ENCODE measurements at regions not wholly inside any gene's neighbourhood (a gene's known extent, or its start where the extent isn't known, plus 50 kb on each side); places are given as distances from the start of the nearest gene placed in this dataset.
"Not testable (repeated sequence)": the region's sequence is repeated elsewhere in the genome, so short reads cannot be mapped to it uniquely, and the experiment has no call there.

- TF ChIP-seq NANOG (IDR thresholded peaks at IDR 0.05; ENCODE audit: insufficient read depth, low read depth, low read length, poor library complexity, severe bottlenecking) (no peak), MAFK (IDR thresholded peaks at IDR 0.05; ENCODE audit: low read depth, low read length) (no peak), ASH2L (IDR thresholded peaks at IDR 0.05; ENCODE audit: low read length) (no peak), PHF8 (conservative IDR thresholded peaks at IDR 0.05; ENCODE audit: low read depth, low read length) (no peak), RFX5 (IDR thresholded peaks at IDR 0.05; ENCODE audit: borderline replicate concordance, low read depth, low read length) (no peak)
Measured at GRCh38 chr9:78698371-78698770, 401.4 kb downstream of the PSAT1 start (continued).

GRCh38 chr9:78699217-78699616, 402.3 kb downstream of the PSAT1 start:
- CTCF ChIA-PET (ENCODE audit: partially characterized antibody), result interaction anchor here (0.9 to 2.0 kb wide), 2 partner anchors 13 to 95 kb away, joined by 3 to 6 read pairs; no protein-coding TSS in a partner anchor

More at GRCh38 chr9:78699217-78699616, 402.3 kb downstream of the PSAT1 start:
- H2BK5ac ChIP-seq (ENCODE audit: low read depth, low read length); FAIRE-seq; H2BK15ac ChIP-seq (ENCODE audit: low read length); H2BK20ac ChIP-seq (ENCODE audit: low read length); H2AFZ ChIP-seq (ENCODE audit: low read length); H3K18ac ChIP-seq (ENCODE audit: extremely low read depth, low read length); H3K23ac ChIP-seq (ENCODE audit: insufficient read length); H3K56ac ChIP-seq (replicated peaks; ENCODE audit: insufficient read length, low read depth, low read length); H3K79me2 ChIP-seq (ENCODE audit: control insufficient read depth in 1 of 2, insufficient read depth in 2 of 2, low read length in 2 of 2); H3K79me1 ChIP-seq (ENCODE audit: low read depth, low read length); H3K23me2 ChIP-seq (ENCODE audit: low read depth, low read length); H4K8ac ChIP-seq (ENCODE audit: extremely low read depth, insufficient read depth, low read length); H3K4me3 ChIP-seq (ENCODE audit: extremely low read depth in 1 of 4, insufficient read depth in 2 of 4, low read depth in 3 of 4, low read length in 4 of 4); H3K27ac ChIP-seq (ENCODE audit: low read depth, low read length); H3K4me1 ChIP-seq (replicated peaks in 1 of 4; ENCODE audit: control insufficient read depth in 3 of 4, insufficient read depth in 4 of 4, low read length in 3 of 4); H2BK120ac ChIP-seq (replicated peaks; ENCODE audit: low read depth, low read length); H3K14ac ChIP-seq (ENCODE audit: insufficient read length); H3K4me2 ChIP-seq (ENCODE audit: insufficient read depth in 1 of 2, low read depth in 2 of 2, low read length in 2 of 2); POLR2A ChIA-PET (ENCODE audit: partially characterized antibody); H3K9me3 ChIP-seq (ENCODE audit: insufficient read depth in 2 of 2, low read depth in 1 of 2, low read length in 1 of 2); H3K4ac ChIP-seq (replicated peaks; ENCODE audit: insufficient read length, low read depth, low read length); H4K20me1 ChIP-seq (replicated peaks in 1 of 2; ENCODE audit: control insufficient read depth in 1 of 2, insufficient read depth in 2 of 2, low read length in 2 of 2); H2AK5ac ChIP-seq (ENCODE audit: low read depth, low read length); DNase-seq (ENCODE audit: low read depth in 1 of 2, low spot score in 2 of 2); H3K9ac ChIP-seq (replicated peaks in 1 of 4; ENCODE audit: extremely low read depth in 1 of 4, low read depth in 3 of 4, low read length in 3 of 4); H4K91ac ChIP-seq (replicated peaks; ENCODE audit: insufficient read length, low read length); H3K36me3 ChIP-seq (ENCODE audit: control insufficient read depth in 2 of 4, insufficient read depth in 4 of 4, low read length in 3 of 4); H4K5ac ChIP-seq (ENCODE audit: insufficient read length, low read depth, low read length); H2BK12ac ChIP-seq (ENCODE audit: low read depth, low read length); H3K27me3 ChIP-seq (replicated peaks in 1 of 4; ENCODE audit: control insufficient read depth in 3 of 4, extremely low read depth in 1 of 4, insufficient read depth in 3 of 4, low read length in 3 of 4): not testable (repeated sequence)
- 94% methylated on average over 3 of the region's 3 CpGs; no CpG with 5 or more reads in 1 of the 2 experiments for WGBS, 2 experiments (ENCODE audit: extremely low coverage in 1 of 2, insufficient coverage in 1 of 2, insufficient read length in 1 of 2, insufficient replicate concordance in 2 of 2, low coverage in 1 of 2, low lambda C conversion rate in 2 of 2, missing lambda C conversion rate in 1 of 2)
